Calu3 (cell line): ENCODE measurements at regions not wholly inside any gene's neighbourhood (a gene's known extent, or its start where the extent isn't known, plus 50 kb on each side); places are given as distances from the start of the nearest gene placed in this dataset.

Experiments
- BruUV-seq: library from RNA; stranded (reverse); fragments of 400-500 nt; replicated peaks from 2 replicates; lab custom pipeline; 2021; lab: Mats Ljungman, UMichigan
- CTCF ChIA-PET: fragments of 300-600 bp; sonication (Branson Sonifier 250); formaldehyde crosslinking; loops from one replicate; lab custom pipeline; 2022; ENCODE audit warnings: antibody characterized with exemption; lab: Charles Lee
- DNase-seq: peaks from one replicate; pipeline ENCODE4 v3.0.0; 2022
- H3K27ac Mint-ChIP-seq: one replicate; pipeline ENCODE4 v1.8.0; 2022; ENCODE audit warnings: mixed read lengths; ENCODE audit not compliant: unreplicated experiment
- H3K27me3 Mint-ChIP-seq: one replicate; pipeline ENCODE4 v1.8.0; 2022; ENCODE audit warnings: mixed read lengths; ENCODE audit not compliant: unreplicated experiment
- H3K36me3 Mint-ChIP-seq: one replicate; pipeline ENCODE4 v1.8.0; 2022; ENCODE audit warnings: mild to moderate bottlenecking, moderate library complexity, mixed read lengths; ENCODE audit not compliant: insufficient read depth, unreplicated experiment
- H3K4me1 Mint-ChIP-seq: one replicate; pipeline ENCODE4 v1.8.0; 2022; ENCODE audit warnings: mild to moderate bottlenecking, low read depth, mixed read lengths; ENCODE audit not compliant: unreplicated experiment
- H3K4me3 Mint-ChIP-seq: one replicate; pipeline ENCODE4 v1.8.0; 2022; ENCODE audit warnings: mild to moderate bottlenecking, low read depth, moderate library complexity, mixed read lengths; ENCODE audit not compliant: unreplicated experiment
- H3K9me3 Mint-ChIP-seq: one replicate; pipeline ENCODE4 v1.8.0; 2022; ENCODE audit warnings: low read depth, mixed read lengths; ENCODE audit not compliant: unreplicated experiment
- CTCF ChIP-seq: fragments of 200-600 bp; IDR thresholded peaks from one replicate; pipeline ENCODE4 v1.8.0; 2022; ENCODE audit warnings: antibody characterized with exemption; ENCODE audit not compliant: unreplicated experiment
- intact Hi-C: fragments of 100-400 bp; cut with micrococcal nuclease; formaldehyde crosslinking; loops from one replicate; pipeline ENCODE4 v1.10.0; 2022; ENCODE audit not compliant: unreplicated experiment

- Mint-ChIP-seq H3K4me1 (no peaks in the 10 kb centered on the region), H3K27ac (no peak overlapping the region), H3K4me3 (no peak overlapping the region), H3K27me3 (no peaks in the 10 kb centered on the region), H3K36me3 (no peaks in the 10 kb centered on the region), H3K9me3 (peaks cover 6% of the 10 kb centered on the region)
- no peak for DNase-seq
- TF ChIP-seq CTCF: no peak
- intact Hi-C loops: no loop called here
- BruUV-seq: no TSS peak
- CTCF ChIA-PET: no interaction called here
These were observed 585.2 kb upstream of the CELF2 start for GRCh38 chr10:10432296-10433035.

- H3K4me3 Mint-ChIP-seq: no peak overlapping the region
- DNase-seq: no peak
- intact Hi-C loops: no loop called here
- no peak for TF ChIP-seq CTCF
- H3K27me3 Mint-ChIP-seq: no peaks in the 10 kb centered on the region
- H3K27ac Mint-ChIP-seq: no peak overlapping the region
- CTCF ChIA-PET: no interaction called here
- H3K9me3 Mint-ChIP-seq: peaks cover 12% of the 10 kb centered on the region
- no peaks in the 10 kb centered on the region for H3K4me1 Mint-ChIP-seq
- no peaks in the 10 kb centered on the region for H3K36me3 Mint-ChIP-seq
- BruUV-seq: no TSS peak
These were observed 583.4 kb upstream of the CELF2 start for GRCh38 chr10:10434312-10434711.

GRCh38 chr10:10437886-10438285 is 579.8 kb upstream of the CELF2 start:
- Mint-ChIP-seq H3K27ac (no peak overlapping the region), H3K9me3 (peaks cover 10% of the 10 kb centered on the region), H3K4me3 (no peak overlapping the region), H3K36me3 (no peaks in the 10 kb centered on the region), H3K4me1 (no peaks in the 10 kb centered on the region), H3K27me3 (no peaks in the 10 kb centered on the region)
- CTCF ChIA-PET: no interaction called here
- no TSS peak for BruUV-seq
- DNase-seq: no peak
- no peak for TF ChIP-seq CTCF
- intact Hi-C loops: no loop called here

GRCh38 chr10:10438335-10439100 is 579.2 kb upstream of the CELF2 start:
- CTCF ChIA-PET: no interaction called here
- TF ChIP-seq CTCF: no peak
- intact Hi-C loops: no loop called here
- no peak overlapping the region for H3K4me3 Mint-ChIP-seq
- H3K27ac Mint-ChIP-seq: no peak overlapping the region
- BruUV-seq: no TSS peak
- H3K27me3 Mint-ChIP-seq: no peaks in the 10 kb centered on the region
- no peaks in the 10 kb centered on the region for H3K36me3 Mint-ChIP-seq
- peaks cover 10% of the 10 kb centered on the region for H3K9me3 Mint-ChIP-seq
- H3K4me1 Mint-ChIP-seq: no peaks in the 10 kb centered on the region
- no peak for DNase-seq
